Activated T-cell treated with anti-CD3 and anti-CD28 coated beads, Interleukin-2, amount 50 U/mL, for 72 hours (primary cell): ENCODE measurements at regions not wholly inside any gene's neighbourhood (a gene's known extent, or its start where the extent isn't known, plus 50 kb on each side); places are given as distances from the start of the nearest gene placed in this dataset.

Experiments
- ATAC-seq, 2 donors: fragments of 150-1000 bp; cut with Tn5 transposase; replicated peaks in 1 of 2; 2 replicates each; pipeline ENCODE4 v1.10.0; 2021; ENCODE audit warnings: moderate library complexity in 2 of 2, mild to moderate bottlenecking in 1 of 2
- DNase-seq, 2 donors: peaks; one replicate each; pipeline ENCODE4 v3.0.0; 2021 to 2022; ENCODE audit warnings: mixed read lengths in 1 of 2
- H3K27ac Mint-ChIP-seq: one replicate; pipeline ENCODE4 v1.8.0; 2022; ENCODE audit warnings: mild to moderate bottlenecking, moderate library complexity, mixed read lengths
- H3K27me3 Mint-ChIP-seq: one replicate; pipeline ENCODE4 v1.8.0; 2022; ENCODE audit warnings: low read depth, mixed read lengths
- H3K36me3 Mint-ChIP-seq, 2 donors: one replicate each; pipeline ENCODE4 v1.8.0; 2022; ENCODE audit warnings: mixed read lengths in 2 of 2, mild to moderate bottlenecking in 1 of 2; ENCODE audit not compliant: insufficient read depth in 2 of 2
- H3K4me1 Mint-ChIP-seq: one replicate; pipeline ENCODE4 v1.8.0; 2022; ENCODE audit warnings: low read depth, mixed read lengths
- H3K4me3 Mint-ChIP-seq, 2 donors: one replicate each; pipeline ENCODE4 v1.8.0; 2022; ENCODE audit warnings: mild to moderate bottlenecking in 2 of 2, mixed read lengths in 2 of 2, moderate library complexity in 2 of 2
- H3K9me3 Mint-ChIP-seq, 2 donors: one replicate each; pipeline ENCODE4 v1.8.0; 2022; ENCODE audit warnings: mixed read lengths in 2 of 2

- no peak overlapping the region for H3K27ac Mint-ChIP-seq
- H3K4me3 Mint-ChIP-seq: no peak overlapping the region
- H3K36me3 Mint-ChIP-seq: no peaks in the 10 kb centered on the region
- peaks cover 6% of the 10 kb centered on the region for H3K27me3 Mint-ChIP-seq
- no peaks in the 10 kb centered on the region for H3K4me1 Mint-ChIP-seq
- peaks cover 0 to 3% of the 10 kb centered on the region in 2 donors for H3K9me3 Mint-ChIP-seq
- no peak for ATAC-seq
- no peak for DNase-seq
Measured at GRCh38 chr10:29886299-29886698, 173.1 kb downstream of the JCAD start.

- H3K4me1 Mint-ChIP-seq: no peaks in the 10 kb centered on the region
- peaks cover 0 to 3% of the 10 kb centered on the region in 2 donors for H3K9me3 Mint-ChIP-seq
- no peak overlapping the region for H3K4me3 Mint-ChIP-seq
- peaks cover 6% of the 10 kb centered on the region for H3K27me3 Mint-ChIP-seq
- H3K27ac Mint-ChIP-seq: no peak overlapping the region
- H3K36me3 Mint-ChIP-seq: no peaks in the 10 kb centered on the region
- ATAC-seq (no peak), DNase-seq (no peak)
Measured at GRCh38 chr10:29883231-29883630, 176.2 kb downstream of the JCAD start.

GRCh38 chr10:29882766-29883165, 176.6 kb downstream of the JCAD start:
- peaks cover 0 to 3% of the 10 kb centered on the region in 2 donors for H3K9me3 Mint-ChIP-seq
- DNase-seq (no peak), ATAC-seq (no peak)
- no peak overlapping the region for H3K27ac Mint-ChIP-seq
- no peaks in the 10 kb centered on the region for H3K36me3 Mint-ChIP-seq
- H3K4me1 Mint-ChIP-seq: no peaks in the 10 kb centered on the region
- peaks cover 9% of the 10 kb centered on the region for H3K27me3 Mint-ChIP-seq
- no peak overlapping the region for H3K4me3 Mint-ChIP-seq

- no peak overlapping the region for H3K27ac Mint-ChIP-seq
Measured at GRCh38 chr10:29881811-29882210, 177.6 kb downstream of the JCAD start.

GRCh38 chr10:29881336-29881771, 178.0 kb downstream of the JCAD start:
- H3K4me3 Mint-ChIP-seq: no peak overlapping the region
- no peak overlapping the region for H3K27ac Mint-ChIP-seq
- peaks cover 0 to 3% of the 10 kb centered on the region in 2 donors for H3K9me3 Mint-ChIP-seq
- no peaks in the 10 kb centered on the region for H3K36me3 Mint-ChIP-seq
- DNase-seq (no peak), ATAC-seq (no peak)
- H3K27me3 Mint-ChIP-seq: peaks cover 13% of the 10 kb centered on the region
- H3K4me1 Mint-ChIP-seq: no peaks in the 10 kb centered on the region

More at GRCh38 chr10:29881811-29882210, 177.6 kb downstream of the JCAD start:
- H3K36me3 Mint-ChIP-seq: no peaks in the 10 kb centered on the region
- ATAC-seq (no peak), DNase-seq (no peak)
- peaks cover 0 to 3% of the 10 kb centered on the region in 2 donors for H3K9me3 Mint-ChIP-seq
- no peak overlapping the region for H3K4me3 Mint-ChIP-seq
- peaks cover 13% of the 10 kb centered on the region for H3K27me3 Mint-ChIP-seq
- H3K4me1 Mint-ChIP-seq: no peaks in the 10 kb centered on the region

- no peak for DNase-seq
- Mint-ChIP-seq H3K36me3 (no peaks in the 10 kb centered on the region), H3K9me3 (peaks cover 0 to 3% of the 10 kb centered on the region in 2 donors), H3K4me1 (no peaks in the 10 kb centered on the region), H3K27me3 (peaks cover 13% of the 10 kb centered on the region), H3K27ac (no peak overlapping the region), H3K4me3 (no peak overlapping the region)
- ATAC-seq: no peak
Measured at GRCh38 chr10:29880856-29881255, 178.5 kb downstream of the JCAD start.

GRCh38 chr10:29879862-29880261, 179.5 kb downstream of the JCAD start:
- no peak for DNase-seq
- ATAC-seq: no peak
- H3K27ac Mint-ChIP-seq: no peak overlapping the region
- peaks cover 7% of the 10 kb centered on the region for H3K27me3 Mint-ChIP-seq
- H3K9me3 Mint-ChIP-seq: no peaks in the 10 kb centered on the region
- H3K4me1 Mint-ChIP-seq: no peaks in the 10 kb centered on the region
- no peaks in the 10 kb centered on the region for H3K36me3 Mint-ChIP-seq
- no peak overlapping the region for H3K4me3 Mint-ChIP-seq

- Mint-ChIP-seq H3K4me1 (no peaks in the 10 kb centered on the region), H3K27ac (no peak overlapping the region), H3K9me3 (no peaks in the 10 kb centered on the region), H3K27me3 (peaks cover 7% of the 10 kb centered on the region), H3K36me3 (no peaks in the 10 kb centered on the region), H3K4me3 (no peak overlapping the region)
- ATAC-seq: no peak
- DNase-seq: no peak
Measured at GRCh38 chr10:29878492-29878891, 180.9 kb downstream of the JCAD start.

- DNase-seq (no peak), ATAC-seq (no peak)
- Mint-ChIP-seq H3K4me3 (no peak overlapping the region), H3K27me3 (peaks cover 7% of the 10 kb centered on the region), H3K36me3 (no peaks in the 10 kb centered on the region), H3K4me1 (no peaks in the 10 kb centered on the region), H3K9me3 (no peaks in the 10 kb centered on the region), H3K27ac (no peak overlapping the region)
Measured at GRCh38 chr10:29877793-29878491, 181.4 kb downstream of the JCAD start.

- H3K4me1 Mint-ChIP-seq: no peaks in the 10 kb centered on the region
- DNase-seq (no peak), ATAC-seq (no peak)
- no peak overlapping the region for H3K4me3 Mint-ChIP-seq
- no peaks in the 10 kb centered on the region for H3K9me3 Mint-ChIP-seq
- no peaks in the 10 kb centered on the region for H3K36me3 Mint-ChIP-seq
- no peak overlapping the region for H3K27ac Mint-ChIP-seq
- H3K27me3 Mint-ChIP-seq: peaks cover 7% of the 10 kb centered on the region
Measured at GRCh38 chr10:29876008-29876555, 183.3 kb downstream of the JCAD start.

GRCh38 chr10:29874606-29875269, 184.6 kb downstream of the JCAD start:
- H3K27me3 Mint-ChIP-seq: peaks cover 7% of the 10 kb centered on the region
- H3K9me3 Mint-ChIP-seq: peaks cover 7% of the 10 kb centered on the region in 2 donors

GRCh38 chr10:29873941-29874484, 185.4 kb downstream of the JCAD start:
- ATAC-seq: no peak
- no peak for DNase-seq
- Mint-ChIP-seq H3K27me3 (peaks cover 7% of the 10 kb centered on the region), H3K27ac (no peak overlapping the region), H3K36me3 (no peaks in the 10 kb centered on the region), H3K4me1 (no peaks in the 10 kb centered on the region), H3K9me3 (peaks cover 7% of the 10 kb centered on the region in 2 donors), H3K4me3 (no peak overlapping the region)

More at GRCh38 chr10:29874606-29875269, 184.6 kb downstream of the JCAD start:
- Mint-ChIP-seq H3K4me1 (no peaks in the 10 kb centered on the region), H3K27ac (no peak overlapping the region), H3K4me3 (no peak overlapping the region), H3K36me3 (no peaks in the 10 kb centered on the region)
- ATAC-seq (no peak), DNase-seq (no peak)

GRCh38 chr10:29870522-29871044, 188.8 kb downstream of the JCAD start:
- peaks cover 7% of the 10 kb centered on the region in 2 donors for H3K9me3 Mint-ChIP-seq
- no peaks in the 10 kb centered on the region for H3K36me3 Mint-ChIP-seq
- DNase-seq (no peak), ATAC-seq (no peak)
- no peaks in the 10 kb centered on the region for H3K4me1 Mint-ChIP-seq
- H3K27ac Mint-ChIP-seq: no peak overlapping the region
- H3K27me3 Mint-ChIP-seq: no peaks in the 10 kb centered on the region
- no peak overlapping the region for H3K4me3 Mint-ChIP-seq
